Suprapubic skin (tissue), 4 donors: ENCODE measurements at regions not wholly inside any gene's neighbourhood (a gene's known extent, or its start where the extent isn't known, plus 50 kb on each side); places are given as distances from the start of the nearest gene placed in this dataset.

Experiments
- EP300 ChIP-seq: sonication (generic); formaldehyde crosslinking; IDR thresholded peaks from one replicate; pipeline ENCODE4 v1.6.1; 2017; ENCODE audit warnings: antibody characterized with exemption
- POLR2A ChIP-seq, 2 donors: fragments of 450-650 bp; IDR thresholded peaks; one replicate each; pipeline ENCODE4 v1.6.1; 2017; ENCODE audit warnings: antibody characterized with exemption in 2 of 2, mild to moderate bottlenecking in 2 of 2, moderate library complexity in 2 of 2
- POLR2AphosphoS5 ChIP-seq, 3 donors: sonication (generic); formaldehyde crosslinking; IDR thresholded peaks; one replicate each; pipeline ENCODE4 v1.6.1; 2017; ENCODE audit warnings: antibody characterized with exemption in 3 of 3
- TF ChIP-seq, protein P1 (sequence below), 2 donors: fragments of 200-600 bp in 1 of 2; fragments of 450-650 bp in 1 of 2; sonication (generic) in 1 of 2; IDR thresholded peaks; one replicate each; pipeline ENCODE4 v1.5.1; 2016 to 2019; ENCODE audit warnings: antibody characterized with exemption in 2 of 2, mild to moderate bottlenecking in 1 of 2, moderate library complexity in 1 of 2

GRCh38 chr9:26170190-26170589, 491.9 kb upstream of the TUSC1 start:
- TF ChIP-seq, protein P1, sequence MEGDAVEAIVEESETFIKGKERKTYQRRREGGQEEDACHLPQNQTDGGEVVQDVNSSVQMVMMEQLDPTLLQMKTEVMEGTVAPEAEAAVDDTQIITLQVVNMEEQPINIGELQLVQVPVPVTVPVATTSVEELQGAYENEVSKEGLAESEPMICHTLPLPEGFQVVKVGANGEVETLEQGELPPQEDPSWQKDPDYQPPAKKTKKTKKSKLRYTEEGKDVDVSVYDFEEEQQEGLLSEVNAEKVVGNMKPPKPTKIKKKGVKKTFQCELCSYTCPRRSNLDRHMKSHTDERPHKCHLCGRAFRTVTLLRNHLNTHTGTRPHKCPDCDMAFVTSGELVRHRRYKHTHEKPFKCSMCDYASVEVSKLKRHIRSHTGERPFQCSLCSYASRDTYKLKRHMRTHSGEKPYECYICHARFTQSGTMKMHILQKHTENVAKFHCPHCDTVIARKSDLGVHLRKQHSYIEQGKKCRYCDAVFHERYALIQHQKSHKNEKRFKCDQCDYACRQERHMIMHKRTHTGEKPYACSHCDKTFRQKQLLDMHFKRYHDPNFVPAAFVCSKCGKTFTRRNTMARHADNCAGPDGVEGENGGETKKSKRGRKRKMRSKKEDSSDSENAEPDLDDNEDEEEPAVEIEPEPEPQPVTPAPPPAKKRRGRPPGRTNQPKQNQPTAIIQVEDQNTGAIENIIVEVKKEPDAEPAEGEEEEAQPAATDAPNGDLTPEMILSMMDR (IDR thresholded peaks at IDR 0.05) = no peak
- no peak for TF ChIP-seq POLR2A (IDR thresholded peaks at IDR 0.05)
- TF ChIP-seq POLR2AphosphoS5 (IDR thresholded peaks at IDR 0.05) = no peak
- no peak for TF ChIP-seq EP300
